Left forelimb (tissue), 1 donor: ENCODE measurements at regions not wholly inside any gene's neighbourhood (a gene's known extent, or its start where the extent isn't known, plus 50 kb on each side); places are given as distances from the start of the nearest gene placed in this dataset.
"Not testable (repeated sequence)": the region's sequence is repeated elsewhere in the genome, so short reads cannot be mapped to it uniquely, and the experiment has no call there.

Experiments used
- DNase-seq: peaks from one replicate; pipeline ENCODE4 v3.0.0-alpha.2; 2018; ENCODE audit warnings: low spot score

GRCh38 chr12:13924286-13924685 is 57.1 kb downstream of the GRIN2B start:
- DNase-seq = no peak

- DNase-seq = no peak
Observed at GRCh38 chr12:13918897-13919296, 62.5 kb downstream of the GRIN2B start.

- DNase-seq = no peak
Observed at GRCh38 chr12:13915096-13915495, 66.3 kb downstream of the GRIN2B start.

GRCh38 chr12:13913371-13913770 is 68.0 kb downstream of the GRIN2B start:
- DNase-seq = no peak

GRCh38 chr12:13911756-13912554 is 69.4 kb downstream of the GRIN2B start:
- no peak for DNase-seq

- no peak for DNase-seq
Observed at GRCh38 chr12:13905794-13906193, 75.6 kb downstream of the GRIN2B start.

- no peak for DNase-seq
Observed at GRCh38 chr12:13900718-13901117, 80.7 kb downstream of the GRIN2B start.

GRCh38 chr12:13898387-13898786 is 83.0 kb downstream of the GRIN2B start:
- DNase-seq = not testable (repeated sequence)

- DNase-seq = no peak
Observed at GRCh38 chr12:13897811-13898210, 83.6 kb downstream of the GRIN2B start.

- DNase-seq = no peak
Observed at GRCh38 chr12:13896063-13896626, 85.3 kb downstream of the GRIN2B start.

- no peak for DNase-seq
Observed at GRCh38 chr12:13891902-13892301, 89.5 kb downstream of the GRIN2B start.

GRCh38 chr12:13890943-13891342 is 90.5 kb downstream of the GRIN2B start:
- DNase-seq = no peak

- no peak for DNase-seq
Observed at GRCh38 chr12:13887779-13888388, 93.5 kb downstream of the GRIN2B start.

GRCh38 chr12:13882176-13882575 is 99.2 kb downstream of the GRIN2B start:
- no peak for DNase-seq

GRCh38 chr12:13880613-13881012 is 100.8 kb downstream of the GRIN2B start:
- no peak for DNase-seq

- DNase-seq = no peak
Observed at GRCh38 chr12:13875744-13876143, 105.7 kb downstream of the GRIN2B start.

- DNase-seq = no peak
Observed at GRCh38 chr12:13870255-13870654, 111.1 kb downstream of the GRIN2B start.

GRCh38 chr12:13864081-13864673 is 117.2 kb downstream of the GRIN2B start:
- no peak for DNase-seq

GRCh38 chr12:13857750-13858149 is 123.7 kb downstream of the GRIN2B start:
- no peak for DNase-seq

GRCh38 chr12:13853471-13853870 is 127.9 kb downstream of the GRIN2B start:
- DNase-seq = no peak

GRCh38 chr12:13851828-13852227 is 129.6 kb downstream of the GRIN2B start:
- no peak for DNase-seq

- no peak for DNase-seq
Observed at GRCh38 chr12:13849456-13849855, 131.9 kb downstream of the GRIN2B start.

- no peak for DNase-seq
Observed at GRCh38 chr12:13843841-13844240, 137.6 kb downstream of the GRIN2B start.
